ENCODE measurements at regions not wholly inside any gene's neighbourhood (a gene's known extent, or its start where the extent isn't known, plus 50 kb on each side); places are given as distances from the start of the nearest gene placed in this dataset.
"Not testable (repeated sequence)": the region's sequence is repeated elsewhere in the genome, so short reads cannot be mapped to it uniquely, and the experiment has no call there.

- no peak overlapping the region for H3K4me3 ChIP-seq (ENCODE audit: low read depth, low read length, poor library complexity, severe bottlenecking)
- intact Hi-C loops (cut with micrococcal nuclease; ENCODE audit: unreplicated experiment): no loop called here
- POLR2A ChIA-PET (ENCODE audit: low non-redundant PET): no interaction called here
These were observed 135.3 kb upstream of the EPB41L4A start for GRCh38 chr5:112554101-112554977.

DNA sequence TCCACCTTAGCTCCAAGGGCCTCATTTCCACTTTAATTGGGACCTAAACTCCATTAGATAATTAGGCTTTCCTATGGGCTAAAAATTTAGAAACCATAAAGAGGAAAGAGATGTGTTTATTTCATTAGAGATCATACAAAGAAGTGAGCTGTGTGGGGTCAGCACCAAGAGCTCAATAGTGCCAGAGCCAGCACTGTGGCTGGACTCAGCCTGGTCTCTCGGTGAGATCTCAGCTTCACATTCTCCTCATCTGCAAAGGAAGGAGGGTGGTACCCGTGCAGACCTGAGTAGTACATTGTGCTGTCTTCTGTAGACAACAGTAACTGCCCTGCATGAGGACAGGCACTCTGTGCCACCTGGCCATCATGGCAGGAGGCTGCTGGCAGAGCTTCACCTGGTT, 136.1 kb upstream of the EPB41L4A start:
- H3K27ac ChIP-seq (ENCODE audit: low read depth, low read length, poor library complexity, severe bottlenecking): no peak overlapping the region
- ChIA-PET POLR2A (ENCODE audit: low non-redundant PET) (no interaction called here), CTCF (no interaction called here)
- no peak overlapping the region for H3K4me3 ChIP-seq (ENCODE audit: low read depth, low read length, poor library complexity, severe bottlenecking)
- no peaks in the 10 kb centered on the region for H3K27me3 ChIP-seq (replicated peaks; ENCODE audit: insufficient read depth, low read depth, low read length, poor library complexity)
- no peaks in the 10 kb centered on the region for H3K9me3 ChIP-seq (ENCODE audit: low read depth, low read length, poor library complexity, severe bottlenecking)
- H3K4me1 ChIP-seq (ENCODE audit: insufficient read depth, low read length, poor library complexity, severe bottlenecking): no peaks in the 10 kb centered on the region
- TF ChIP-seq EZH2 (IDR thresholded peaks at IDR 0.05; ENCODE audit: borderline replicate concordance, low read depth, low read length, poor library complexity, severe bottlenecking): no peak
- TF ChIP-seq, protein P1, sequence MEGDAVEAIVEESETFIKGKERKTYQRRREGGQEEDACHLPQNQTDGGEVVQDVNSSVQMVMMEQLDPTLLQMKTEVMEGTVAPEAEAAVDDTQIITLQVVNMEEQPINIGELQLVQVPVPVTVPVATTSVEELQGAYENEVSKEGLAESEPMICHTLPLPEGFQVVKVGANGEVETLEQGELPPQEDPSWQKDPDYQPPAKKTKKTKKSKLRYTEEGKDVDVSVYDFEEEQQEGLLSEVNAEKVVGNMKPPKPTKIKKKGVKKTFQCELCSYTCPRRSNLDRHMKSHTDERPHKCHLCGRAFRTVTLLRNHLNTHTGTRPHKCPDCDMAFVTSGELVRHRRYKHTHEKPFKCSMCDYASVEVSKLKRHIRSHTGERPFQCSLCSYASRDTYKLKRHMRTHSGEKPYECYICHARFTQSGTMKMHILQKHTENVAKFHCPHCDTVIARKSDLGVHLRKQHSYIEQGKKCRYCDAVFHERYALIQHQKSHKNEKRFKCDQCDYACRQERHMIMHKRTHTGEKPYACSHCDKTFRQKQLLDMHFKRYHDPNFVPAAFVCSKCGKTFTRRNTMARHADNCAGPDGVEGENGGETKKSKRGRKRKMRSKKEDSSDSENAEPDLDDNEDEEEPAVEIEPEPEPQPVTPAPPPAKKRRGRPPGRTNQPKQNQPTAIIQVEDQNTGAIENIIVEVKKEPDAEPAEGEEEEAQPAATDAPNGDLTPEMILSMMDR (conservative IDR thresholded peaks at IDR 0.05; ENCODE audit: low read depth, low read length): no peak
- DNase-seq (ENCODE audit: low spot score): no peak
- intact Hi-C loops (cut with micrococcal nuclease; ENCODE audit: unreplicated experiment): no loop called here
- no peaks in the 10 kb centered on the region for H3K36me3 ChIP-seq (ENCODE audit: insufficient read depth, low read length, poor library complexity, severe bottlenecking)
- no TSS peak for BruUV-seq (replicated peaks)

More at GRCh38 chr5:112554101-112554977, 135.3 kb upstream of the EPB41L4A start:
- H3K4me1 ChIP-seq (ENCODE audit: insufficient read depth, low read length, poor library complexity, severe bottlenecking): no peaks in the 10 kb centered on the region
- no peak overlapping the region for H3K27ac ChIP-seq (ENCODE audit: low read depth, low read length, poor library complexity, severe bottlenecking)
- no peaks in the 10 kb centered on the region for H3K9me3 ChIP-seq (ENCODE audit: low read depth, low read length, poor library complexity, severe bottlenecking)
- no peak for DNase-seq (ENCODE audit: low spot score)
- no peaks in the 10 kb centered on the region for H3K36me3 ChIP-seq (ENCODE audit: insufficient read depth, low read length, poor library complexity, severe bottlenecking)
- no TSS peak for BruUV-seq (replicated peaks)
- CTCF ChIA-PET: no interaction called here
- H3K27me3 ChIP-seq (replicated peaks; ENCODE audit: insufficient read depth, low read depth, low read length, poor library complexity): no peaks in the 10 kb centered on the region
- no peak for TF ChIP-seq EZH2 (IDR thresholded peaks at IDR 0.05; ENCODE audit: borderline replicate concordance, low read depth, low read length, poor library complexity, severe bottlenecking)
- TF ChIP-seq, protein P1 (conservative IDR thresholded peaks at IDR 0.05; ENCODE audit: low read depth, low read length): no peak

- no peak for TF ChIP-seq EZH2 (IDR thresholded peaks at IDR 0.05; ENCODE audit: borderline replicate concordance, low read depth, low read length, poor library complexity, severe bottlenecking)
- TF ChIP-seq, protein P1 (conservative IDR thresholded peaks at IDR 0.05; ENCODE audit: low read depth, low read length): no peak
- no peaks in the 10 kb centered on the region for H3K36me3 ChIP-seq (ENCODE audit: insufficient read depth, low read length, poor library complexity, severe bottlenecking)
- H3K4me1 ChIP-seq (ENCODE audit: insufficient read depth, low read length, poor library complexity, severe bottlenecking): no peaks in the 10 kb centered on the region
- H3K4me3 ChIP-seq (ENCODE audit: low read depth, low read length, poor library complexity, severe bottlenecking): no peak overlapping the region
- no peaks in the 10 kb centered on the region for H3K9me3 ChIP-seq (ENCODE audit: low read depth, low read length, poor library complexity, severe bottlenecking)
- no TSS peak for BruUV-seq (replicated peaks)
- H3K27me3 ChIP-seq (replicated peaks; ENCODE audit: insufficient read depth, low read depth, low read length, poor library complexity): no peaks in the 10 kb centered on the region
- no peak for DNase-seq (ENCODE audit: low spot score)
- H3K27ac ChIP-seq (ENCODE audit: low read depth, low read length, poor library complexity, severe bottlenecking): no peak overlapping the region
- intact Hi-C loops (cut with micrococcal nuclease; ENCODE audit: unreplicated experiment): no loop called here
- CTCF ChIA-PET: no interaction called here
- POLR2A ChIA-PET (ENCODE audit: low non-redundant PET): no interaction called here
These were observed 136.6 kb upstream of the EPB41L4A start for GRCh38 chr5:112555691-112556090.

DNA sequence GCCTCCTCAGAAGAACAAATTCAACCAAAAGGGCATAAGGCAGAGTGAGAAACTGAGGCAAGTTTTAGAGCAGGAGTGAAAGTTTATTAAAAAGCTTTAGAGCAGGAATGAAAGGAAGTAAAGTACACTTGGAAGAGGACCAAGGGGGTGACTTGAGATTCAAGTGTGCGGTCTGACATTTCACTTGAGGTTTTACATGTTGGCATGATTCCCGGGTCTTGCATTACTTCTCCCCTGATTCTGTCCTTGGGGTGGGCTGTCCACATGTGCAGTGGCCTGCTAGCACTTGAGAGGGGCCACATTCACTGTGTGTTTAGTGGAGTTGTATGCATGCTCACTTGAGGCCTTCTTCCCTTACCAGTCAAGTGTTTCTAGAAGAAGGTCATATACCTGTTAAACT, 140.4 kb upstream of the EPB41L4A start:
- H3K4me1 ChIP-seq (ENCODE audit: insufficient read depth, low read length, poor library complexity, severe bottlenecking); DNase-seq (ENCODE audit: low spot score); POLR2A ChIA-PET (ENCODE audit: low non-redundant PET); H3K9me3 ChIP-seq (ENCODE audit: low read depth, low read length, poor library complexity, severe bottlenecking); BruUV-seq (replicated peaks); H3K27me3 ChIP-seq (replicated peaks; ENCODE audit: insufficient read depth, low read depth, low read length, poor library complexity); H3K4me3 ChIP-seq (ENCODE audit: low read depth, low read length, poor library complexity, severe bottlenecking); H3K27ac ChIP-seq (ENCODE audit: low read depth, low read length, poor library complexity, severe bottlenecking); CTCF ChIA-PET; intact Hi-C loops (cut with micrococcal nuclease; ENCODE audit: unreplicated experiment); H3K36me3 ChIP-seq (ENCODE audit: insufficient read depth, low read length, poor library complexity, severe bottlenecking): not testable (repeated sequence)

Data from A673 (cell line).